ENCODE measurements at regions not wholly inside any gene's neighbourhood (a gene's known extent, or its start where the extent isn't known, plus 50 kb on each side); places are given as distances from the start of the nearest gene placed in this dataset.

DNA sequence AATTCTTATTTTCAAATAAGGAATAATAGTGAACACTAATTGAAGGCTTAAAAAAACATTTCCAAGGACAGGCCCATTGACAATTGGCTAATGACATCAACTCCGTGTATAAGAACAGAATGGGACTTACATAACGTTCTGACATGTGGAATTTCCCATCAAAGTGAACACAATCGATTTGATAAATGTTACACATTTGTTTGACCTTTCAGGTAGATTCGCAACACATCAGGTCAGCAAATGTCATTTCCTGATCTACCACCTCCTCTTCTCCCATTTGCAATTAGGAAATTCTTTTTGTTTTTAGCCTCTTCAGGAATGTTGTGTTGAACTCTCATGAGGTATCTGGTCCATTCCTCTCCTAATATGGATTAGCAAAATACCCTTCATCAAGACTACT is 292.9 kb upstream of the SLC14A2 start:
- Histone ChIP-seq H3K27ac (ENCODE audit: low read depth, low read length) (no peak overlapping the region), H3K27me3 (ENCODE audit: insufficient read depth, low read length) (no peaks in the 10 kb centered on the region), H3K9me3 (ENCODE audit: insufficient read depth, low read depth, low read length) (no peaks in the 10 kb centered on the region), H3K4me1 (ENCODE audit: insufficient read depth, low read length) (peaks cover 24% of the 10 kb centered on the region), H3K4me3 (ENCODE audit: low read length) (no peak overlapping the region), H3K9ac (ENCODE audit: low read depth, low read length) (no peak overlapping the region), H3K36me3 (ENCODE audit: insufficient read depth, low read length) (no peaks in the 10 kb centered on the region)
- WGBS = 95% methylated on average over 4 of the region's 4 CpGs

DNA sequence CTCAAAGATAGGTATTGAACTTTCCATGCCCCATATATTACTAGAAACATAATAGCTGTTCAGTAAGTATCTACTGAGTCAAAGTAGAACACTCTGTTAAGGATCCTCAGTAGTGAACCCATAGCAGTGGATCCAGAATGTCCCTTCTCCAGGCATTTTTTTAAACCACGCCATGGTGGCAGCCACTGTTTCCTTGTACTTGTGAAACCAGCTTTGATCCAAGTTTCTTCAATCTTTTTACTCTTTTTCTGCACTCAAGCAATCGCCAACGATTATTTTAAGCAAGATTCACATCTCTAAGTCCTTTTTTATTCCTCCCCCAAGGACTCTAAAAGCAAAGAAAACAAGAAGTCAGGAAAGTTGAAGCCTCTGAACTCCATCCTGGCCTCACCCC is 291.2 kb upstream of the SLC14A2 start:
- Histone ChIP-seq H3K9me3 (ENCODE audit: insufficient read depth, low read depth, low read length) (no peaks in the 10 kb centered on the region), H3K4me1 (ENCODE audit: insufficient read depth, low read length) (peaks cover 24% of the 10 kb centered on the region), H3K9ac (ENCODE audit: low read depth, low read length) (no peak overlapping the region), H3K27ac (ENCODE audit: low read depth, low read length) (no peak overlapping the region), H3K4me3 (ENCODE audit: low read length) (no peak overlapping the region), H3K36me3 (ENCODE audit: insufficient read depth, low read length) (no peaks in the 10 kb centered on the region), H3K27me3 (ENCODE audit: insufficient read depth, low read length) (no peaks in the 10 kb centered on the region)
- WGBS = 94% methylated on average over 3 of the region's 3 CpGs

DNA sequence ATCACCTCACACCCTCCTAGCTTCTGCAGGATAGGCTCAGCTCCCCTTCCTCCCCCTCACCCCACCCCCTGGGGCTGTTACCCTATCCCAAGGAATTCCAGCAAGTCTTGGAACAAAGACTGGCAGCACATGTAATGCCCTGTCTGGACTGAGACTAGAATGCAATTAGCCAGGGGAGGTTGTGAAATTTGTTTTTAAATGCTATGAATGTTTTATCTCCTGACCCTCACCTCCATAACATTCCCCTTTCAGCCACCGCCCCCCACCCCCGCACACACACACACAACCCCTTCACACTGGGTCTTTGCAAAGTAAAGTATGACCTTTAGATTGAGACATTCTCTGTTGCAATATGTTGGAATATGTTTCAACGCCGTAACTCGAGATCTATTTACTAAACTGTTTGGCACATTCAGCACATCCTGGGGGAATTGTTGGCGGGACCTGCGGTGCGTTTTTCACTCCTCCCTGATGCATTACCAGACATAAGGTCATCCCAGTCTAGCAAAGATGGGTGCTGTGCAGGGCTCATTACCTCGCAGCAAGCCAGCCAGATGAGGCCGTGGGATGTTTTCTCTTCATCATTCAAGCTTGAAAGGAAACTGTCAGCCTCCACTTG is 290.7 kb upstream of the SLC14A2 start:
- no peak overlapping the region for H3K4me3 ChIP-seq (ENCODE audit: low read length)
- no peak overlapping the region for H3K9ac ChIP-seq (ENCODE audit: low read depth, low read length)
- no peak overlapping the region for H3K27ac ChIP-seq (ENCODE audit: low read depth, low read length)
- no peaks in the 10 kb centered on the region for H3K36me3 ChIP-seq (ENCODE audit: insufficient read depth, low read length)
- H3K27me3 ChIP-seq (ENCODE audit: insufficient read depth, low read length) = no peaks in the 10 kb centered on the region
- peaks cover 24% of the 10 kb centered on the region for H3K4me1 ChIP-seq (ENCODE audit: insufficient read depth, low read length)
- no peaks in the 10 kb centered on the region for H3K9me3 ChIP-seq (ENCODE audit: insufficient read depth, low read depth, low read length)
- WGBS = 92% methylated on average over 8 of the region's 10 CpGs

DNA sequence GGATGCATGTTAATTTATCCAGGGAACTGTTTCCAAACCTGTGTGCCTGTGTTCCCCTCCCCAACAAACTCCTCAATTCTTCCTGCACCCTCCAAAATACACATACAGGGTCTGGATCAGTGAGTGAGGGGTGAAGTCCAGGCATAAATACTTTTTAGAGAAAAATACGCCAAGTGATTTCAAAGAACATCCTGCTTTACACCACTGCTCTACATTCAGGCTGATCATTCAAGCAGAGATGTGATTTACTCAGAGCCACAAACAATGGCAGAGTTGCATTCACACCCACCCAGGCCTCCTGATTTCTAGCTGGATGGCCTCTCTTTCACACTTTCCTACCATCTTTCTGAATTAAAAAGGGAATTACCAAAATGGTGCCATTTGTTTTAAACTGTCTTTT is 289.5 kb upstream of the SLC14A2 start:
- Histone ChIP-seq H3K9ac (ENCODE audit: low read depth, low read length) (no peak overlapping the region), H3K9me3 (ENCODE audit: insufficient read depth, low read depth, low read length) (no peaks in the 10 kb centered on the region), H3K4me3 (ENCODE audit: low read length) (no peak overlapping the region), H3K36me3 (ENCODE audit: insufficient read depth, low read length) (no peaks in the 10 kb centered on the region), H3K27ac (ENCODE audit: low read depth, low read length) (no peak overlapping the region), H3K4me1 (ENCODE audit: insufficient read depth, low read length) (peaks cover 24% of the 10 kb centered on the region), H3K27me3 (ENCODE audit: insufficient read depth, low read length) (no peaks in the 10 kb centered on the region)
- 84% methylated on average over 1 of the region's 1 CpG for WGBS

DNA sequence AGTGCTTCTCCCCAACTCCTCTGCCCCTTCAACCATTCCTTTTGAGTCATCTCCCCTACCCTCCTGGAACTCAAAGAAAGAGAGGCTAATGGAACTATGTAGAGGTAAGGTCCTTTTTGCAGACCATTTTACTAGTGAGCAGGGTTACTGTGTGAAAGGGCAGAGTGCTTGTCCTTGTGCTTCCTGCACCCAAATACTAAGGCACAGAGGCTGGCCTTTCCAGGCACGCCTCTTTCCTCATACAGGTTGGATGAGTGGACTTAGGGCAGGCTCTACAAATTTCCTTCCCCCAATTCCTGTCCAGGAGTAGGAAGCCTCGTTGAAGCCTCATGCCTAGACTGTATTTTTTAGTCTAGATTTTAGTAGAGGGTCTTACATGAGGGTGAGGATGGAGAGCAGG is 288.8 kb upstream of the SLC14A2 start:
- Histone ChIP-seq H3K4me3 (ENCODE audit: low read length) (no peak overlapping the region), H3K9me3 (ENCODE audit: insufficient read depth, low read depth, low read length) (no peaks in the 10 kb centered on the region), H3K9ac (ENCODE audit: low read depth, low read length) (no peak overlapping the region), H3K27ac (ENCODE audit: low read depth, low read length) (no peak overlapping the region), H3K36me3 (ENCODE audit: insufficient read depth, low read length) (no peaks in the 10 kb centered on the region), H3K4me1 (ENCODE audit: insufficient read depth, low read length) (peaks cover 24% of the 10 kb centered on the region), H3K27me3 (ENCODE audit: insufficient read depth, low read length) (no peaks in the 10 kb centered on the region)
- 93% methylated on average over 1 of the region's 2 CpGs for WGBS

DNA sequence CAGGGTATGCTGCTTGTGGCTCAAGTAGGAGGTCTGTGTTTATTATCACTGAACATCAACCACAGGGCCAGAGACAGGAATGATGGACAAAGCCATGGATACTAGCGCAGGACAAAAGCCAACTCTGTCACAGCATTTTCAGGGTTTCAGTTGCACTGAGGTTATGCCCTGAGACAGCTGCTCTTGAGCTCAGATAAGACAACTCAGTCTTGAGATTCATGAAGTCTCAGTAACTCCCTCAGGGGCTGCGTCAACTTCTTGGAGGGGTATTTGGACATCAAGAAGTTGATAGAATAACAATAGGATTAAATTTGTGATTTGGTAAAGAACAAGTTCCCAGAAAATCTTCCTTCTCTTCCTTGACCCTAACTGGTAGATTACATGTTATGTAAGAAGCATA is 287.0 kb upstream of the SLC14A2 start:
- H3K9me3 ChIP-seq (ENCODE audit: insufficient read depth, low read depth, low read length) = no peaks in the 10 kb centered on the region
- no peak overlapping the region for H3K27ac ChIP-seq (ENCODE audit: low read depth, low read length)
- H3K36me3 ChIP-seq (ENCODE audit: insufficient read depth, low read length) = no peaks in the 10 kb centered on the region
- no peak overlapping the region for H3K9ac ChIP-seq (ENCODE audit: low read depth, low read length)
- no peak overlapping the region for H3K4me3 ChIP-seq (ENCODE audit: low read length)
- H3K27me3 ChIP-seq (ENCODE audit: insufficient read depth, low read length) = no peaks in the 10 kb centered on the region
- H3K4me1 ChIP-seq (ENCODE audit: insufficient read depth, low read length) = peaks cover 24% of the 10 kb centered on the region
- WGBS = 93% methylated on average over 2 of the region's 2 CpGs

DNA sequence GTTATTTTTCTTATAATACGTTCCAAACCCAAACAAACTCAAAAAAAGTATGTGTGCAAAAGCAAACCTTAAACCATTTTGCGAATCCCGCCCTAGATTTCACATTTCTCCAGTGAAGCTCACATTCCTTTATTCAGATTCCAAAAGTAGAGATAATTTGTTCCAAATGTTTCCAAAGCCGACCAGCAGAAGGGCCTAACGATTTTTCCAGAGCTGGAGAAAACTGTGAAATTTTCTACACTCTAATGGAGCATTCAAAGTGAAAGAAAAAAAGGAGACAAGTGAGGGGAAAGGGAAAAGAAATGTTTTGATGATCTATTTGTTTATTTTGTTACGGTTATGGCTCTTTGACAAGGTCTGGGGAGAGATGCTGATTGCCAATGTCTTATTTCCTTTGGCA is 286.5 kb upstream of the SLC14A2 start:
- H3K27me3 ChIP-seq (ENCODE audit: insufficient read depth, low read length) = no peaks in the 10 kb centered on the region
- no peaks in the 10 kb centered on the region for H3K36me3 ChIP-seq (ENCODE audit: insufficient read depth, low read length)
- H3K9me3 ChIP-seq (ENCODE audit: insufficient read depth, low read depth, low read length) = no peaks in the 10 kb centered on the region
- no peak overlapping the region for H3K27ac ChIP-seq (ENCODE audit: low read depth, low read length)
- H3K4me1 ChIP-seq (ENCODE audit: insufficient read depth, low read length) = peaks cover 19% of the 10 kb centered on the region
- 90% methylated on average over 6 of the region's 6 CpGs for WGBS
- H3K4me3 ChIP-seq (ENCODE audit: low read length) = no peak overlapping the region
- no peak overlapping the region for H3K9ac ChIP-seq (ENCODE audit: low read depth, low read length)

DNA sequence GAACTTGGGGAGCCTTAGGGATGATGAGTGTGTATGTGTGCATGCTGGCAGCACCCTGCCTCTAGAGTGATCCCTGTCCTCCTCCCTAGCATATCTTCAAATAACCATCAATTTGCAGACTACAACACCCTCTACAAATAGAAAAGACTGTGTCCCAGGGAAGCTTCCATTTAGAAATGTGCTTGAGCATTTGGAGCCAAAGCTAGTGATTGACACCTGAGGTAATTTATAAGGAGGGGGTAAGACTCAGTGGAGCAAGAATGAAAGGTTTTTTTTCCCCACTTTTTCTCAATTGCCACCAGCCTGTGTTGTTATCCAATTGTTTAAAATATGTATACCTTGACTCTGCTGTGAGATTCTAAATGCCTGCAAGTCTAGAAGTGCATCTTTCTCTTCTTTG is 286.0 kb upstream of the SLC14A2 start:
- Histone ChIP-seq H3K36me3 (ENCODE audit: insufficient read depth, low read length) (no peaks in the 10 kb centered on the region), H3K4me3 (ENCODE audit: low read length) (no peak overlapping the region), H3K27ac (ENCODE audit: low read depth, low read length) (no peak overlapping the region), H3K27me3 (ENCODE audit: insufficient read depth, low read length) (no peaks in the 10 kb centered on the region), H3K4me1 (ENCODE audit: insufficient read depth, low read length) (peaks cover 14% of the 10 kb centered on the region), H3K9me3 (ENCODE audit: insufficient read depth, low read depth, low read length) (no peaks in the 10 kb centered on the region), H3K9ac (ENCODE audit: low read depth, low read length) (no peak overlapping the region)

DNA sequence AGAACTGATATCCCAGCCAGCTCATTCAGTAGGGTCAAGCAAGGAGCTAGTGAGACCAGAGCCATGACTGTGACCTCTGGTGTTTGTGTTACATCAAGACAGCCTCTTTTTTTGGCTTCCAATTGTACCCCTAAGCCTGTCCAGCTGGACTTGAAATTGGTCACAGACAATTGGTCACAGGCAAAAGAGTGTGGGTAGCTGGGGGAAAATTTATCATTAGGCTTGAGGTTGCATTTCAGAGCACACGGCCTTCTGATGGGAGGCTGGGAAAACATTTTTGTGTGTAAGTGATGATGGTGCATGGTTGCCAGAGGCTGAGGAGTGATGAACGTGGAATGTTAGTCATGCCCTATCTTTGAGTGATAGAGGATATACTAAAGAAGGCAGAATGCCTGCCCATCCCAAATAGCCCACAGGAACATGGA is 285.1 kb upstream of the SLC14A2 start:
- Histone ChIP-seq H3K4me1 (ENCODE audit: insufficient read depth, low read length) (peaks cover 7% of the 10 kb centered on the region; the same call in 1 of the 2 replicates), H3K9ac (ENCODE audit: low read depth, low read length) (no peak overlapping the region), H3K27me3 (ENCODE audit: insufficient read depth, low read length) (no peaks in the 10 kb centered on the region), H3K4me3 (ENCODE audit: low read length) (no peak overlapping the region), H3K9me3 (ENCODE audit: insufficient read depth, low read depth, low read length) (no peaks in the 10 kb centered on the region), H3K27ac (ENCODE audit: low read depth, low read length) (no peak overlapping the region), H3K36me3 (ENCODE audit: insufficient read depth, low read length) (no peaks in the 10 kb centered on the region)
- 93% methylated on average over 2 of the region's 2 CpGs for WGBS

DNA sequence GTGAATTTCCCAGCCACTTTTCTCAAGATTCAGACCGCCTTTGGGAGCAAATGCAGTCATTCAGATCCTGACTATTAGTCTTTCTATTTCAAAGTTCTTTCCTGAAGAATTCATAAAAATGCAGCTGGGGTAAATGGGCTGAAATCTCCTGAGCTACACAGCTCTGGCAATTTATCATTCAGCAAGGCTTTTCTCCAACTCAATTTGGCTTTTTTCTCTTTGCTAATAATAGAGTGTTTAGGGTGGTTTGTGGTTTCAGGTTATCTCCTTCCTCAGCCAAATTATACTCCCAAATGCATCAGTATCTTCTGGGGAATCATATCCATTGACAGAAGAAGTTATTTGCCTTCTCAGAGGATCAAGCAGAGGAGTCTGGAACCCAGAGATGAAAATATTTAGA is 282.4 kb upstream of the SLC14A2 start:
- WGBS = 79% methylated on average over 1 of the region's 1 CpG
- Histone ChIP-seq H3K4me3 (ENCODE audit: low read length) (no peak overlapping the region), H3K27ac (ENCODE audit: low read depth, low read length) (no peak overlapping the region), H3K27me3 (ENCODE audit: insufficient read depth, low read length) (no peaks in the 10 kb centered on the region), H3K36me3 (ENCODE audit: insufficient read depth, low read length) (no peaks in the 10 kb centered on the region), H3K9ac (ENCODE audit: low read depth, low read length) (no peak overlapping the region), H3K4me1 (ENCODE audit: insufficient read depth, low read length) (no peaks in the 10 kb centered on the region), H3K9me3 (ENCODE audit: insufficient read depth, low read depth, low read length) (no peaks in the 10 kb centered on the region)

DNA sequence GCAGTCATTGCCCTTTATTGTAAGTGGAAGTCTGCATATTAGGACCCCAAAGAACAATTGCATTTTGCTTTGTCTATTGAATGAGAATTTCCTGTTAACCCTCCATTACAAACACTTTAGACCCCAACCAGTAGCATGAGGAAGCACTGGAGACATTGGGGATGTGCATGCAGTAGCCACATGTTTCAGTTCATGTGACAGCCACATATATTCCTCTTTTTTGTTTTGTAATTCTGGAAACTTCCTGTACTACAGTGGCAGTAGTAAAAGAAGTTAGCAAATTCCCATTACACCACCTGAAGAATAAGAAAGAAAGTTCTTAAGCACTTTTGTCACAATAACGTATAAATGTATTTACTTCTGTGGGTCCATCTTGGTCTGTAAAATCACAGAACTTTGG is 281.1 kb upstream of the SLC14A2 start:
- WGBS = 100% methylated on average over 1 of the region's 1 CpG
- H3K9me3 ChIP-seq (ENCODE audit: insufficient read depth, low read depth, low read length) = no peaks in the 10 kb centered on the region
- no peak overlapping the region for H3K27ac ChIP-seq (ENCODE audit: low read depth, low read length)
- no peaks in the 10 kb centered on the region for H3K36me3 ChIP-seq (ENCODE audit: insufficient read depth, low read length)
- H3K9ac ChIP-seq (ENCODE audit: low read depth, low read length) = no peak overlapping the region
- H3K4me1 ChIP-seq (ENCODE audit: insufficient read depth, low read length) = no peaks in the 10 kb centered on the region
- H3K27me3 ChIP-seq (ENCODE audit: insufficient read depth, low read length) = no peaks in the 10 kb centered on the region
- H3K4me3 ChIP-seq (ENCODE audit: low read length) = no peak overlapping the region
